ENCODE measurements at regions not wholly inside any gene's neighbourhood (a gene's known extent, or its start where the extent isn't known, plus 50 kb on each side); places are given as distances from the start of the nearest gene placed in this dataset.

GRCh38 chr5:51001227-51001923 is 334.9 kb downstream of the PARP8 start:
- no peak overlapping the region for H3K4me3 ChIP-seq (ENCODE audit: low read depth, low read length)
- no peak for DNase-seq (ENCODE audit: low read depth)
- TF ChIP-seq CTCF (IDR thresholded peaks at IDR 0.05; ENCODE audit: insufficient read depth, low read length) = no peak

- TF ChIP-seq CTCF (IDR thresholded peaks at IDR 0.05; ENCODE audit: insufficient read depth, low read length) = no peak
- H3K4me3 ChIP-seq (ENCODE audit: low read depth, low read length) = no peak overlapping the region
- no peak for DNase-seq (ENCODE audit: low read depth)
Observed at GRCh38 chr5:51002368-51002767, 335.9 kb downstream of the PARP8 start.

- no peak for DNase-seq (ENCODE audit: low read depth)
- no peak overlapping the region for H3K4me3 ChIP-seq (ENCODE audit: low read depth, low read length)
- no peak for TF ChIP-seq CTCF (IDR thresholded peaks at IDR 0.05; ENCODE audit: insufficient read depth, low read length)
Observed at GRCh38 chr5:51013036-51013435, 346.6 kb downstream of the PARP8 start.

GRCh38 chr5:51018423-51018822 is 352.0 kb downstream of the PARP8 start:
- no peak for TF ChIP-seq CTCF (IDR thresholded peaks at IDR 0.05; ENCODE audit: insufficient read depth, low read length)
- H3K4me3 ChIP-seq (ENCODE audit: low read depth, low read length) = no peak overlapping the region
- DNase-seq (ENCODE audit: low read depth) = no peak

- H3K4me3 ChIP-seq (ENCODE audit: low read depth, low read length) = no peak overlapping the region
- no peak for TF ChIP-seq CTCF (IDR thresholded peaks at IDR 0.05; ENCODE audit: insufficient read depth, low read length)
- no peak for DNase-seq (ENCODE audit: low read depth)
Observed at GRCh38 chr5:51024263-51024662, 357.8 kb downstream of the PARP8 start.

GRCh38 chr5:51027271-51027670 is 356.0 kb upstream of the ISL1 start:
- no peak for TF ChIP-seq CTCF (IDR thresholded peaks at IDR 0.05; ENCODE audit: insufficient read depth, low read length)
- no peak for DNase-seq (ENCODE audit: low read depth)
- no peak overlapping the region for H3K4me3 ChIP-seq (ENCODE audit: low read depth, low read length)

GRCh38 chr5:51028394-51028793 is 354.9 kb upstream of the ISL1 start:
- no peak for DNase-seq (ENCODE audit: low read depth)
- H3K4me3 ChIP-seq (ENCODE audit: low read depth, low read length) = no peak overlapping the region
- TF ChIP-seq CTCF (IDR thresholded peaks at IDR 0.05; ENCODE audit: insufficient read depth, low read length) = no peak

All from fibroblast of the aortic adventitia (primary cell).